Glomerular endothelial cell (primary cell): ENCODE measurements at regions not wholly inside any gene's neighbourhood (a gene's known extent, or its start where the extent isn't known, plus 50 kb on each side); places are given as distances from the start of the nearest gene placed in this dataset.

Experiments used
- DNase-seq: peaks from one replicate; pipeline ENCODE4 v3.0.0-alpha.2; 2011; ENCODE audit warnings: low read depth, low spot score; ENCODE audit errors: extremely low read depth

DNA sequence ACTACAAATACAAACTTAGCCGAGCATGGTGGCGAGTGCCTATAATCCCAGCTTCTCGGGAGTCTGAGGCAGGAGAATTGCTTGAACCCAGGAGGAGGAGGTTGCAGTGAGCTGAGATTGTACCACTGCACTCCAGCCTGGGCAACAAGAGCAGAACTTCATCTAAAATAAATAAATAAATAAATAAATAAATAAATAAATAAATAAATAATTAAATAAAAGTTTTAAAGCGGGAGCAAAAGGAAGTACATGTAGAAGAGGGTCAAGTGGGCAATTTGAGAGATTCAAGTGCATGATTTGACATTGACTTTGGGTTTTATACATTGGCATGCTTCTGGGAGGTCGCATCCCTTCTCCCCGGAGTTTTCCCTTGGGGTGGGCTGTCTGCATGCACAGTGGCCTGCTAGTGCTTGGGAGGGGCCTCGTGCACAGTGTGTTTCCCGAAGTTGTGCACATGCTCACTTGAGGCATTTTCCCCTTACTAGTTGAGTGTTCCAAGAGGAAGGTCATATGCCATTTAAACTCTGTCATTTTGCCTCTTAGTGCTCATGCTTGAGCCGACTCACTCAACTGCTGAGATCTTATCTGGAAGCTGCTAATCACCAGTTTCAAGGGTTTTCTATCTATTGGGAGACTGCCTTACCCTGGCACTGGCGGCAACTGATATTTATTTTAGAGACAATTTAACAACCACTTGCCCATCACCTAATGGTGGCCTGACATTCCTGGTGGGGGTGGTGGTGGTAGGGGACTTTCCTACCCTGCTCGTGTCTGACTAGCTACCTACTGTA lies 193.2 kb upstream of the MPHOSPH6 start:
- DNase-seq, result no peak

DNA sequence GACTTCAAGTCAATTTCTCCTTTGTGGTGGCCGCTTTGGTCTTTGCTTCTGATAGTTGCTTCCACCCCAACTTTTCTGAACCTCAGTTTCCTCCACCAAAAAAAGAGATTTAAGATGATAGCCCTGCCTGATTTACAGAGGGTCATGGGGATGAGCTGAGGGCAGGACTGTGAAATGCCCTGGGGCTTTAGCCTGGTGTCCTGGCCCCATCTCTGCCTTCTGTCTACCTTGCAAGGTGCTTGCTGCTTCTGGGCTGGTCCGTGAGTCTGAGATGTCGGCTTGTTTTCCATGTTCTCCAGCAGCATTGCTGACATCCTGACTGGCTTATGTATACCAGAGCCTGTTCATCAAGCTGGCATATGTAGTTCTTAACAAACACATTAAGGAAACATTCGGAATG lies 191.9 kb upstream of the MPHOSPH6 start:
- DNase-seq, result no peak

DNA sequence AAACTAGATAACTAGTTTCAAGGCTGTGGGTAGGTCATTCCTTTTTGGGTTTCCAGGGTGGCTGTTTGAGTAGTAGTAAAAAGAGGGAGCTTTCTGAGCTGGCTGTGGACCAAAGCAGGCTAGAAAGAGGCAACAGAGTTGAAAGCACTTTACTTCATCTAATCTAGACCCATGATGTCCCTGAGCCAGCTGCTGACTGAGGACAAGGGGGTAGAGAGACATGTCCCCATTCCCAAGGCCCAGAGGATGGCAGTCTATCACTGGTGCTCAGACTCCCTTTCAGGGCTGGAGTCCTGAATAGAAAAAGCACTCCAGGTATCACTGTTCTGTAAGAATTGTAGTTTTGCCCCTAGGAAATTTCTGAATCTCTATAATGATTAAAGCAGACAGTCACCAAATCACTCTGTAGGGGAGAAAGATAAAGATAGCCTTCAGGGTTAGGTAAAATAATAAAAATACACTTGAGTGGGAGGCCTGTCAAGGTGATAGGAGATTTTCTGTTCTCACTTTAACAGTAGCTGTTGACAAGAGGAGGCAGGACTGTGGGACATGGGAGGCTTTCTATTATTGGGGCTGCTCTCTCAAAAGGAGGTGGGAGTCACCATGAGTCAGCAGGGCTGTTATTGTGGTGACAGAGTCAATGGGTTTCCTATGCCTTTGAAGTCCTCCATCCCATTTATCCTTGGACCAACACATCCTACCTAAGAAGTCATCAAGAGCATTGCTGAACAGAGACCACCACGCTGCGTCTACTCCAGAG lies 190.2 kb upstream of the MPHOSPH6 start:
- no peak for DNase-seq

GRCh38 chr16:82358606-82359221 lies 188.7 kb upstream of the MPHOSPH6 start:
- DNase-seq, result no peak

DNA sequence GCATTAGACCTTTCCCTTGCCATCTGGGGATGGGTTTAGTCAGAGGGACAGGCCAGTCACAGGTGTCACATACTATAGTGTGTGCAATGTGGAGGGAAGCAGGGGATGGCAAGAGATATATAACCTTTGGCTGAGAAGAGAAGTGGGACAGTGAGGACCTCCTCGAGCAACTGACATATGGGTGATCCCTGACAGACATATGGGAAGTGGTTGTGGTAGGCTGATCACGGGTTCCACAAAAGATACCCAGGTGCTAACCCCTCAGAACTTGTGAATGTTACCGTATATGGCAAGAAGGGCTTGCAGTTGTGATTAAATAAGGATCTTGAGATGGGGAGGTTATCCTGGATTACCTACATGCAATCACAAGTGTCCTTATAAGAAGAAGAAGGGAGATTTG lies 188.1 kb upstream of the MPHOSPH6 start:
- no peak for DNase-seq

DNA sequence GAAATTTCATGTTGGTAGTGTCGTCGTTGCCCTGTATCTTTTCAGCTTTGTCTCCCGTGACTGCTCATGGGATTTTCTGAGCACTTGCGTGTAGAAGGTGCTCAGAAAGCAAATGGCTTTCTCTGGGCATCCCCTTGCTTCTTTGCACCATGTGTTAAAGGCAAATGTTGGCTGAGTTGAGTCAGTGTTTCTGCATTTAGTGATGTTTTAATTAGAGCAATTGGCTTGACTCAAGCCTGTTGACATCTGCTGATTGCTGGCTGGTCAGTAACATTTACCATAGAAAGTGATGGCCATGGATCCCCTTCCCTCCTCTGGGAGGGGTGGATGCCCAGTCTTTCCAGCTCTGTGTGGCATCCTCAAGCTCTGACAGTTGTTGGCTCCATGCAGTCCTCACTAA lies 187.2 kb upstream of the MPHOSPH6 start:
- no peak for DNase-seq

GRCh38 chr16:82350560-82350959 lies 180.5 kb upstream of the MPHOSPH6 start:
- no peak for DNase-seq

GRCh38 chr16:82345318-82345717 lies 175.3 kb upstream of the MPHOSPH6 start:
- no peak for DNase-seq

- DNase-seq, result no peak
Observed at GRCh38 chr16:82344157-82344556, 174.1 kb upstream of the MPHOSPH6 start.

GRCh38 chr16:82341146-82341669 lies 171.2 kb upstream of the MPHOSPH6 start:
- DNase-seq, result no peak

DNA sequence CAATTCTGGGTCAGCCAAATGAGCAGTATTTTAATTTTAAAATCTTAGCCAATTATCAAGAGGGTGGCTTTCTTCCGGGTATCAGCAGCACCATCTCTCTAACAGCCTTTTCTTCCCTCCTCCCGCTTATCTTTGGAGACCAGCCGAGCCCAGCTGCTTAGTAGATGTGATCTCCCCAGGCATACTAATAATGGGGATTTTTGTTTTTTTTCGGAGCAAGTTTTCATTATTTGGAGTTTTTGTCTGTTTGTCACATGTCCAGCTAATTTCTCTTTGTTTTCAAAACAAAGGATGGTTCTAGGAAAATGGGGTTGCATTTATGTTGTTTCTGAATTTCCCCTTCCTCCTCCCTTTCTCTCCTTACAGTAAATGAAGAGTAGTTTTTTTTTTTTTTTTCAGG lies 170.5 kb upstream of the MPHOSPH6 start:
- DNase-seq, result no peak

DNA sequence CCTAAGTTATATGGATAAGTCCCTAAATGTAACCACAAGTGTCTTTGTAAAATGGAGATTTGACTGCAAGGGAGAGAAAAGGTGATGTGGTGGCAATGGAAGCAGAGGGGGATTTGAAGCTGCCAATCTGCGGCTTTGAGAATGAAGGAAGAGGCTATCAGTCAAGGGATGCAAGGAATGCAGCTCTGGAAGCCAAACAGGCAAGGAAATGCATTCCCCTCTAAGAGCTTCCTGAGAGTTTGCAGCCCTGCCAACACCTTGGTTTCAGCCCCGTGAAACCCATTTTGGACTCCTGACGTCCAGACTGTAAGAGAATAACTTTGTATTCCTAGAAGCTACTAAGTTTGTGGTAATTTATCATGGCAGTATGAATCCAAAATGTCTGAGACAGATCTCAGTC lies 167.3 kb upstream of the MPHOSPH6 start:
- no peak for DNase-seq

DNA sequence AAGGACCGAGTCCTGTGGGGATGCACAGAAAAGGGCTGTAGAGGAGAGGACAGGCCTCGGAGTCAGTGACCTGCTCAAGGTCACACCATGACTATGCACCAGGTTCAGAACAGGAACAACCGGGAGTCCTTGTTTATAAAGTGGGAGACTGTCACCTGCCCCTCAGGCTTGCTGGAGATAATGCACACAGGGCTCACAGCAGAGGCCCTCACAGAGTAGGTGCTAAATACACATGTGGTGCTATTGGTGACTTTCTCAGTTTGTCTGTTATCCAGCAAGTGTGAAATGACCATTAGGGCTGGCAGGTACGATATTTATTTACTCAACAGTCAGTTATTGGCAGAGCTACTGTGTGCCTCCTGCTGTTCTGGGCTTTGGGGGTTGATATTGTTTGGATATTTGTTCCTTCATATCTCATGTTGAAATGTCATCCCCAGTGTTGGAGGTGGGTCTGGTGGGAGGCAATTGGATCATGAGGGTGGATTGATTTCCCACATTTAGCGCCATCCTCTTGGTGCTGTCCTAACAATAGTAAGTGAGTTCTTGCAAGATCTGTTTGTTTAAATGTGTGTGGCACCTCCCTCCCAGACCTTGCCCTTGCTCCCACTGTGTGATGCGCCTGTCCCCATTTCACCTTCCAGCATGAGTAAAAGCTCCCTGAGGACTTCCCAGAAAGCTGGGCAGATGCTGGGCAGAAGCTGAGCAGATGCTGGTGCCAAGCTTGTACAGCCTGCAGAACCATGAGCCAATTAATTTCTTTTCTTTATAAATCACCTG lies 162.1 kb upstream of the MPHOSPH6 start:
- DNase-seq, result no peak

DNA sequence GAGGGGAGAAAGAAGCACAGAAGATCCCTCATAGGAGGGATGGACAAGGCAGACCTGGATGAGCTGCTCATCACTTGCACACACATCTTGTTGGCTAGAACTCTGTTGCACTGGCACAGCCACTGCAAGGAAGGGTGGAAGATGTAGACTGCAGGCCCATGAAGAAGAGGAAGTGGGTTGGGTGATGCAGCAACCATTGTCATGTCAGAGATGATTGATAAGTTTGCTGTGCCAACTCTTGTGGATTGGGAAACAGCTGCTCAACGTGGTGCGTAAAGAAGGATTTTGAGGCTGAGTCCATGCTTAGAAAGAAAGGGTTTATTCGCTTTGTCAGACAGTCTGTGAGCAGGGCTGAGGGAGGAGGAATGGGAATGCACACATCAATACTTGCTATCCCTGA lies 161.4 kb upstream of the MPHOSPH6 start:
- DNase-seq, result no peak

DNA sequence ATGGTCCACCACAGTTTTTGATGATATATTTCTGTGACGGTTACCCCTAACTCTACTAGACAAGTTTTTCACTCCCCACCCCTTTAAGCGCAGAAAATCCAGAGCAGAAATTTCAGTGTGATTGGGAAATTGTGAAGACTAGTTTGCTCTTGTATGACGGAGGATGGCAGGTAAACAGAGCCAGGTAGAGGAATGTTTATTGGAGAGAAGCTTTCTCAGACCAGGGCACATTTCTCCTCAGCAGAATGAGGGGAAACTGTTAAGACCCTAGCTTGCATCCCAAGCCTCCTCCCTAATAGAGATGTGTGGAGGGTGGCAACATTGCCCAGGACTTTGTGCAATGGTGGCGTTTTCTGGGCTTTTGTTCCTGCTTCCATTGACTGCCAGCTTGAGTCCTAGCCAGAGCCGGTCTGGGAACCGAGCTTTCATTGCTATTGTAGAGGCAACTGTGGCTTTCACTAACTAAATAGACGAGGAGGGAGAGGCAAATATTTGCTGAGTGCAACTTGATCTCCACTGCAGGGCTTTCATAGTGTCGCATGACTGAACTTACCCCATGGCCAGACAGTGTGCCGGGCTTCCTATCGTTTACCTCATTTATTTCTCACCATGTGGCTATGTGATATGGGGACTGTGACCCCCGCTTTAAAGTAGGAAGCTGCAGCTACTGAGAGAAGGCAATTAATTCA lies 159.6 kb upstream of the MPHOSPH6 start:
- DNase-seq, result no peak

DNA sequence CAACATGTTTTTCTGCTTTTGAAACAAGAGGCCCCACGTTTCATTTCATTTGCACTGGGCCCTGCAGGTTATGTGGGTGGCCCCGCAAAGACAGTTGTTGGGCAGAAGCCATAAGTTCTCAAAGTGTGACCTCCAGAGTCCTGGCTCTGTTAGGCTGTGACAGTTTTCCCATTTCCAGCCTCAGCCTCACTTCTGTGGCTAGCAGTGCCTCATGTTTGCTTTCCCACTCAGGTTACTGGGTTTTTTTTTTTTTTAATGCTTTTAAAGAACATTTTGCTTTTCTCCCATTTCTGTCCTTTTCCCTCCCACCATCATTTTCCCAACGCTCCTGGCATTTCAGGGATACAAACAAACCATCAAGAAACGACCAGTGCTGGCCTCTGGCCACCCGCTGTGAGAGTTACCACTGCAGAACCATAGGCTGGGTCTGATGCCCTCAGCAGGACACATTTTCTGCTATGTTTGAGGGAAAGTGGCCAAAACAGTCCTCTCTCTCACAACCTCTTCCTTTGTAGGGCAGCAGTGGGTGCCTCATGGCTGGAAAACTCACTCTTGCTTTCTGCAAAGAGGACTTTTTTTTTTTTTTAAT lies 159.0 kb upstream of the MPHOSPH6 start:
- DNase-seq, result no peak

DNA sequence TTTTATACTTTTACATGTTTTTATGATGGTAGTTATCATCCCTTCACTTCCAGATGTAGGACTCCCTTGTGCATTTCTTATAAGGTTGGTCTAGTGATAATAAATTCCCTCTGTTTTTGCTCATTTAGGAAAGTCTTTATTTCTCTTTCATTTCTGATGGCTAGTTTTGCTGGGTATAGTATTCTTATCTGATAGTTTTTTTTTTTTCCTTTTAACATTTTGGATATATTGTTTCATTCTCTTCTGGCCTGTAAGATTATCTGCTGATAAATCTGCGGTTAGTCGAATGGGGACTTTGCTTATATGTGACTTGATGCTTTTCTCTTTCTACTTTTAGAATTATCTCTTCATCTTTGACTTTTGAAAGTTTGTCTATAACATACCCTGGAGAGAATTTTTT lies 153.1 kb upstream of the MPHOSPH6 start:
- no peak for DNase-seq

DNA sequence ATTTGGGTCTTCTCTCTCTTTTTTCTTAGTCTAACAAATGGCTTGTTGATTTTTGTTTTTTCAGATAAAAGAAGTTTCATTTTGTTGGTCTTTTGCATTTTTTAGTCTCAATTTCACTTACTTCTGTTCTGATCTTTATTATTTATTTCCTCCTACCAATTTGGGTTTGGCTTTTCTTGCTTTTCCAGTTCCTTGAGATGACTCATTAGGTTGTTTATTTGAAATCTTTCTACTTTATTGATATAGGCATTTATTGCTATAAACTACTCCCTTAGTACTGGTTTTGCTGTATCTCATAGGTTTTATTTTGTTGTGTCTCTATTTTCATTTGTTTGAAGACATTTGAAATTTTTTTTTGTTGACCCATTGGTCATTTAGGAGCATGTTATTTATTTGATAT lies 152.2 kb upstream of the MPHOSPH6 start:
- DNase-seq, result no peak

DNA sequence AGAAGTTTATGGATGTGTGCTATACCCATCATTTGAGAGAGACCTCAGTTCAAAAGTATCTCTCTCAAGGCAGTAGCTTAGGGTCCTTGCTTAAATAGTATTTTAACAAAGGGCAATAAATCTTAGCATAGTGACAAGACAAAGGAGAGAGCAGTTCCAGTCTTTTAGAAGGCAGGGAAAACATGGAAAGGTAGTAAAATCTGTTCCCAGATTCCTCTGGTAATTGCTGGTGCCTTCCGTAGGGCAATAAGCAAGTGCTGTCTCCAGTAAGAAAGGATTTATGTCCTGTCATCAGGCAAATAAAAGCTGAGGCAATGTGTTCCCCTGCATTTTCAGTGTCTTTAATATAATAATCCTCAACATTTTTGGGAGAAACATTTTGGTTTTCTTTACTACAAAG lies 149.0 kb upstream of the MPHOSPH6 start:
- no peak for DNase-seq
